ENCODE measurements at regions not wholly inside any gene's neighbourhood (a gene's known extent, or its start where the extent isn't known, plus 50 kb on each side); places are given as distances from the start of the nearest gene placed in this dataset.

DNA sequence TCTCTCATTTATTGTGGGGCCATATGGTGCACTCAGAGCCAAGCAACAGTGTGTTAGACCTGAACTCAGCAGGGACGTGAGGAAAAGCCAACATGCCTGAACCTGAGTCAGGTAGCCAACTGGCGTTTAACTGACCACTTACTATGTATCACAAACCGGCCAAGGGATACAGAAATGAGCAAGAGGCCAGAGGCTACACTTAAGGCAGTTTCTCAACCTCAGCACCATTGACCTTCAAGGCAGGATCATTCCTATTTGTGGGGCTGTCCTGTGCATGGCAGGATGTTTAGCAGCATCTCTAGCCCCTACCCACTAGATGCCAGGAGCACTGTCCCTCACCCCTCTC is 103.5 kb upstream of the NANOS1 start:
- TF ChIP-seq EZH2 (IDR thresholded peaks at IDR 0.05; ENCODE audit: borderline replicate concordance, low read length) = no peak
- TF ChIP-seq, protein P1, sequence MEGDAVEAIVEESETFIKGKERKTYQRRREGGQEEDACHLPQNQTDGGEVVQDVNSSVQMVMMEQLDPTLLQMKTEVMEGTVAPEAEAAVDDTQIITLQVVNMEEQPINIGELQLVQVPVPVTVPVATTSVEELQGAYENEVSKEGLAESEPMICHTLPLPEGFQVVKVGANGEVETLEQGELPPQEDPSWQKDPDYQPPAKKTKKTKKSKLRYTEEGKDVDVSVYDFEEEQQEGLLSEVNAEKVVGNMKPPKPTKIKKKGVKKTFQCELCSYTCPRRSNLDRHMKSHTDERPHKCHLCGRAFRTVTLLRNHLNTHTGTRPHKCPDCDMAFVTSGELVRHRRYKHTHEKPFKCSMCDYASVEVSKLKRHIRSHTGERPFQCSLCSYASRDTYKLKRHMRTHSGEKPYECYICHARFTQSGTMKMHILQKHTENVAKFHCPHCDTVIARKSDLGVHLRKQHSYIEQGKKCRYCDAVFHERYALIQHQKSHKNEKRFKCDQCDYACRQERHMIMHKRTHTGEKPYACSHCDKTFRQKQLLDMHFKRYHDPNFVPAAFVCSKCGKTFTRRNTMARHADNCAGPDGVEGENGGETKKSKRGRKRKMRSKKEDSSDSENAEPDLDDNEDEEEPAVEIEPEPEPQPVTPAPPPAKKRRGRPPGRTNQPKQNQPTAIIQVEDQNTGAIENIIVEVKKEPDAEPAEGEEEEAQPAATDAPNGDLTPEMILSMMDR (conservative IDR thresholded peaks at IDR 0.05 in 1 of 2, IDR thresholded peaks at IDR 0.05 in 1 of 2; ENCODE audit: extremely low read depth in 1 of 2, insufficient read depth in 1 of 2, low read depth in 1 of 2, low read length in 2 of 2) = no peak
